ENCODE measurements at regions not wholly inside any gene's neighbourhood (a gene's known extent, or its start where the extent isn't known, plus 50 kb on each side); places are given as distances from the start of the nearest gene placed in this dataset.
"Not testable (repeated sequence)": the region's sequence is repeated elsewhere in the genome, so short reads cannot be mapped to it uniquely, and the experiment has no call there.

DNA sequence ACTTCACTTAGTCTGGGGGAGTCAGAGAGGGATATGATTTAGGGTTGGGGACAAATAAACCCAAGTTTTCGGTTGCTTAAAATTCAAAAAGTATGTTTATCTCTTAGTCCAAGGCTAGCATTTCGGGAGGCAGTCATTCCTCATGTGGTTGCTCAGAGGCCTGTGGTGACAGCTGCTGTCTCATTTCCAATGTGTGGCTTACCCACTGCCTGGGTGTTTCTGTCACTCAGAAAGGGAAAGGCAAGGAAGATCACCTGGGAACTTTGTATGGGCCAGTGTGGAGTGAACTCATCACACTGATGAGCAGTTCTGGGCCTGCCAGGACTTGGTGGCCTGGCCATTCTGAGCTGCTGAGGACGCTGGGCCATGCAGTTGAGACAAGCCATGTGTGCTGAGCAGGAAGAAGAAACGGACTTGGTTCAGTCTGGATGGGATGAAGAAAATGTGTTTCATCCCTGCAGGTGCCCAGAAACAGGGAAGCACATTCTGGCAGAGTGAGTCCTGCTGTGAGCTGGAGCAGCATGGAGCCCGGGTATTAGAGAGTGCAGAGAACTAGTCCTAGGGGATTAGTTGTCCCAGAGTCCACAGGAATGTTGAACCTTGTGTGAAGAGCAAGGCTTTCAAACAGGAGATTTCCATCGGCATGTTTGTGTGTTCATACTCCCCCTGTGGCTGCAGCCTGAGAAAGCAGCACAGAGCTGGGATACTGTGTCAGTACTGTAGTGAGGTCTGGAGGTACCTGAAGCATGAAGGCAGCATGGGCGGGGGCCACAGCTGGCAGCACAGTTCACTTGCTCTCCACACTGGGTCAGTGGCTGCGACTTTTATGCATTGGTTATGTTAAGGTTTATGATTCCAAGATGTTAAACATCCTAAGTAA lies 211.1 kb upstream of the IGFBP3 start:
- DNase-seq (ENCODE audit: low spot score) (no peak), FAIRE-seq (peak; percentile 94)

DNA sequence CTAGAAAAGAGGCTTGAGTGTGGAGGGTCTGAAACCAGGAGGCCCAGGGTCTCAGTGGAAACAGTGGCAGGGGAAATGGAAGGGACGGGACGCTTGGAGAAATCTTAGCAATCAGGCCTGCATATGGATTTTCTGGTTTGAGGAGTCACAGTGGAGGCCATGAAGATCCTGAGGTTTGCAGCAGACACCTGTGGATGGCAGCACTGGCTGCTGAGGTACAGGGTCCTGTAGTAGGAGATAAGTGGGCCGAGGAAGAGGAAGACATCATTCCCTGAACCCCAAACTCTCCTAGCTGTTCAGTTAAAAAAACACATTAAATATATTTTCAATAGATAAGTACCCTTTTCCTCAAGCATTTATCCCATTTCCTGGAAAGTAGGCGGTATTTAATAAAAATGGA lies 208.8 kb upstream of the IGFBP3 start:
- DNase-seq (ENCODE audit: low spot score) (no peak), FAIRE-seq (no peak)

DNA sequence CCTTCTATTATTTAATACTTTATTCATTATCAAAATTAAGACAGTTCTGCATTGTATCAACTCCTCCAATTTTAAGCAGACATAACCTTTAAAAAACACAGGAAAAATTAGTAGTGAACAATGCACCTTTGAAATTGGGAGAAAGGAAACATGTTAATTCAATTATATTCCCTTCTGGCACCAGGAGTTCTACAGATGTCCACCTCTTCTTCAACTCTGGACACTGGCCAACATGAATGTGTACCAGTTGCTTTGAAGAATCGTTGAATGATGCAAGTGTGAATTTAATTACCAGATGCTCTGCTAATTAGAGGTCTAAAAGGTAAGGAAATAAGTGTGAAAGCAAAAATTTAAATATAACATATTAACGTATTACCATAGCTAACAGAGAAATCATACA lies 206.7 kb upstream of the IGFBP3 start:
- FAIRE-seq (no peak), DNase-seq (ENCODE audit: low spot score) (no peak)

DNA sequence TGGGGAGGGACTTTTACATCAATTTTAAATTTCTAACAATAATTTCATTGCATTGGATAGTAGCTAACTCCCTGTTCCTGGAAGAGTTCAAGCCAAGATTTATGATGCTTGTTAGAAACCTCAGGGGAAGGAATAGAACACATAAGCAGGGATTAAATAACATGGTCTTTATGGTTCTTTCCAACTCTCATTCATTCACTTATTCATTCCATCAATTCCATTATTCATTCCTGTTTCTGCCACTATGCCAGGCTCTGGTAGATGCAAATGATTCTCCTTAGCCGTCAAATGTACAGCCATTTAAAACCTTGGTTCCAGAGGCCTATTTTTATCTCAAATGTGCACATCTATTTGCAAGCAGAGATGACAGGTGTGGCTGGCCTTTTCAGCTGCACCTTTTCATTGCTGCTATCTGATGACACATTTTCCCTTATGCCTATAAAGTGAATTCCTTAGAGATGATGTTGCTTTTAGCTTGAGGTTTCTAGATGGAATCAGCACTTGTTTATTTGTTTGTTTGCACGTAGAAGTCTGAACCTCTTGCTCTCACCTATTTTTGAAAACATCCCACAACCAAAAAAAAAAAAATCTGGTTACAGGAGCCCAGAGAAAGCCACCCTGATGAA lies 205.7 kb upstream of the IGFBP3 start:
- FAIRE-seq = peak; percentile 83
- peak; percentile 46 for DNase-seq (ENCODE audit: low spot score)

DNA sequence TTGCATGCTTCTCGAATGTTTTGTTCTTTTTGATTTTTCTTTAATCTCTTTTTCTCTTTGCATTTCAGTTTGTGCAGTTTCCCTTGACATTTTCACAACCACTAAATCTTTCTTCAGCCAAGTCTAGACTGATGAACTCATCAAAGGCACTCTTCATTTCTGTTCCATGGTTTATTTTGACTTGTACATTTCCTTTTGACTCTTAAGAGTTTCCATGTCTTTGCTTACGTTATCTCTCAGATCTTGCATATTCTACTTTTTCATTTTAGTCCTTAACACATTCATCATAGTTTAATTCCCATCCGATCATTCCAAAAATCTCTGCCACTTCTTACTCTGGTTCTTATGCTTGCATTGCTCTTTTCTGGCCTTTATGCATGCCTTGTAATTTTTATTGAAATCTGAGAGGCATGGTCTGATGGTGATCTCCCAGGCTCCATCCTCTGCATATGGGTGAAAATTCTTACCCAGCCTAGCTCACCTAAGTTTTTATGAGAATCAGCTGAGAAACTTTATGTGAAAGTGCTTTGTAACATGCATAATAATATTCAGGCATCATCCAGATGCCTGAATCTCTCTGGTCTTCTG lies 202.8 kb upstream of the IGFBP3 start:
- FAIRE-seq (no peak), DNase-seq (ENCODE audit: low spot score) (no peak)

GRCh38 chr7:46115410-46115809 lies 194.3 kb upstream of the IGFBP3 start:
- FAIRE-seq = no peak
- DNase-seq (ENCODE audit: low spot score) = peak; percentile 33

GRCh38 chr7:46109437-46109836 lies 188.4 kb upstream of the IGFBP3 start:
- DNase-seq (ENCODE audit: low spot score) = no peak
- FAIRE-seq = no peak

DNA sequence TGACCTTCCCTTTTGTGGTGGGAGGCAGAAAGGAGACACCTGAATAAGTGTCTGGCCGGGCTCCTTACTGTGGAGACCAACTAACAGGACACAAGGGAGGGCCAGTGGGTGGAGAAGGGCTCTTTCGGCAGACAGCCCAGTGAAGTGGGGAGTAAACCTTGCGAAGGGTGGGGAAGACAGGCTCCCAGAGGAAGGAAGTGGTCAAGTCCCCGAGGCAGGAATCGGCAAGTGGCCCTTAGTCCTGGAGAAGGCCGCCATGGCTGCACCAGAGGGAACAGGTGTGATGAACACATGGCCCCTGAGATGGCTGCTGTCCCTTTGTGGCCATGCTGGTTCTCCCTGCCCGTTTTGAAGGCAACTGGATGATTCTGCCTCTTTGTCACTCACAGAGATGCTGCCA lies 187.2 kb upstream of the IGFBP3 start:
- no peak for FAIRE-seq
- DNase-seq (ENCODE audit: low spot score) = no peak

- DNase-seq (ENCODE audit: low spot score) (no peak), FAIRE-seq (peak; percentile 91)
Measured at GRCh38 chr7:46107610-46108217, 186.6 kb upstream of the IGFBP3 start.

DNA sequence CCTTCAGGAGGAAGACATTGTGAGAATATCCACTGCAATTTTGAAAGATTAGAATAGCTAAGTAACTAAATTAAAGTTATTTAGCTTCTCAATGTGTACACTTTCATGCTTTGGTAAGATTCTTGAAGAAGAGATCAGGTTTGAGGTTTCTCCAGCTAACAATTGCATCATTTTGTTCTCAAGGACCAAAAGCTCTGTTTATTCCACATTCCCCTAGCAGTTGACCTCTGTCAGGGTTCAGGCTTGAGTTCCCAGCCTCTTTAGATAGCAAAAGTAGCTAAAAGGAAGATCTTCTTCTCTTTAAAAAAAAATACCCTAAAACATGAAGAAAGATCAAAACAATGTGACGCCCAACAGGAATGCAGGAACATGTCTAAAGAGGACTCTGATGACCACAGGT lies 179.4 kb upstream of the IGFBP3 start:
- FAIRE-seq = no peak

GRCh38 chr7:46099076-46099475 lies 178.0 kb upstream of the IGFBP3 start:
- FAIRE-seq (no peak), DNase-seq (ENCODE audit: low spot score) (no peak)

More for the DNA sequence above, 179.4 kb upstream of the IGFBP3 start:
- DNase-seq (ENCODE audit: low spot score) = no peak

- no peak for FAIRE-seq
- no peak for DNase-seq (ENCODE audit: low spot score)
Measured at GRCh38 chr7:46091071-46091470, 170.0 kb upstream of the IGFBP3 start.

DNA sequence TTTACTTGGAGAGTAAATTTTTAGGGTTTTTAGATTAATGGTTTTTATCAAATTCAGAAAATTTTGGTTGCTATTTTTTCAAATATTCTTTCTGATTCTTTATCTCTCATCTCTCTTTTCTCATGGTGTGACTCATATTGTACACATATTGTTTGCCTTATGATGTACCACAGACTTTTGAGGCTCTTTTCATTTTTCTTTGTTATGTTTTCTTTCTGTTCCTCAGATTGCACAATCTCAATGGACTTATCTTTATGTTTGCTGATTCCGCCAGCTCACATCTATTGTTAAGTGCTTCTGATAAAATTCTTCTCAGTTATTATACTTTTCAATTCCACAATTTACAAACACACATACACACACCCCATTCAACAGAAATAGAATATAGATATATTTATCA lies 168.2 kb upstream of the IGFBP3 start:
- FAIRE-seq (no peak), DNase-seq (ENCODE audit: low spot score) (no peak)

GRCh38 chr7:46088486-46088885 lies 167.4 kb upstream of the IGFBP3 start:
- not testable (repeated sequence) for DNase-seq (ENCODE audit: low spot score)
- peak; percentile 32 for FAIRE-seq

GRCh38 chr7:46080595-46081159 lies 159.6 kb upstream of the IGFBP3 start:
- FAIRE-seq (no peak), DNase-seq (ENCODE audit: low spot score) (no peak)

GRCh38 chr7:46079421-46079820 lies 158.3 kb upstream of the IGFBP3 start:
- DNase-seq (ENCODE audit: low spot score) = no peak
- FAIRE-seq = no peak

DNA sequence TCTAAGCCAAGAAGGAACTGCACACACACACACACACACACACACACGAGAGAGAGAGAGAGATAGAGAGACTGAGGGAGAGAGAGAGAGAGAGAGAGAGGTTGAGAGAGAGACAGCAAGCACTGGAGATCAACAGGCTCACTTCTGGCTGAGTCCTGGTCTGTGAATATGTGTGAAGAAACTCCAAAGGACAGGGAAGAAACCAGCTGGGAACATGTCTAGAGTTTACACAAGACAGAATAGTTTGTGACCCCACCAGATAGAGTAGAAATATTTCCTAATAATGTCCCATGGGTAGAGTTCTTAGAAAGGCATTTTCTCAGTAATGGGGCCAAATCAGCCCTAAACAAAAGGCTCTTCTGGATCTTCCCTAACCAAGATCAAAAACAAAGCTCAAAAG lies 155.5 kb upstream of the IGFBP3 start:
- no peak for FAIRE-seq

DNA sequence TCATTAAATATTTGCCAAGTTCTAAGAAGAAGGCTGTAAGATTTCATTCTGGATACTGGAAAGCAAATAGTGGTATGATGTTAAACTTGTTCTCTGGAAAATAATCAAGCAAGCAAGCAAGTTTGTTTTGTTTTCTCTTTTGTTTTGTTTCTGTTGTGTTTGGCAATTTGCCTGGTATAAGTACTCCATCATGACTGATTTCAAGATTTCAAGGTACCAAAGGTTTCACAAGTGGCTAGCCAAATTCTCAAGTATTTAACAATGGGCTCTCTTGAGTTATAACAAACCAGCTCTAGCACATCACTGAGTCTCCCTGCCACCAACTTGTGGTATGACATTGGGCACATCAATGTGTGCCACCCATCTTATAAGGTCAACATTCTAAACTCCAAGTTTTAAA lies 151.7 kb upstream of the IGFBP3 start:
- DNase-seq (ENCODE audit: low spot score) (no peak), FAIRE-seq (no peak)

More for the DNA sequence above, 155.5 kb upstream of the IGFBP3 start:
- DNase-seq (ENCODE audit: low spot score) = no peak

GRCh38 chr7:46071601-46072000 lies 150.5 kb upstream of the IGFBP3 start:
- DNase-seq (ENCODE audit: low spot score) (no peak), FAIRE-seq (no peak)

DNA sequence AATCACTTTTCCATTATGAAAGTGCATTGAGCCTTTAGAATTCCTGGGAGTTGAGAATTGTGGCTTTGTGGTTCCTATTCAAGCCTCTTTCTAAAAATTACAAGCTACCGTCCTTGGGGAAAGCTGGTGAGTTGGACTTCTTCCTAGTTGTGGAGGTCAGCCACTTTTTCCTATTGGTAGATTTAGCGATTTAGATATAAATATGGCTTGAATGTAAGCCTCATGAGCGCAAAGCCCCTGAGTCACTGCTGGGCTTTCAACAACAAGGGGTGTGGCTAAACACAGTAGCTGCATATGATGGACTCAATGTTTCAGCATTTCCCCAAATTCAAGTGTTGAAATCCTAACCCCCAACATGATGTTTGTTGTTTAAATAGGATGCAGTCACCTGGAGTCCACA lies 150.0 kb upstream of the IGFBP3 start:
- DNase-seq (ENCODE audit: low spot score) (no peak), FAIRE-seq (no peak)

DNA sequence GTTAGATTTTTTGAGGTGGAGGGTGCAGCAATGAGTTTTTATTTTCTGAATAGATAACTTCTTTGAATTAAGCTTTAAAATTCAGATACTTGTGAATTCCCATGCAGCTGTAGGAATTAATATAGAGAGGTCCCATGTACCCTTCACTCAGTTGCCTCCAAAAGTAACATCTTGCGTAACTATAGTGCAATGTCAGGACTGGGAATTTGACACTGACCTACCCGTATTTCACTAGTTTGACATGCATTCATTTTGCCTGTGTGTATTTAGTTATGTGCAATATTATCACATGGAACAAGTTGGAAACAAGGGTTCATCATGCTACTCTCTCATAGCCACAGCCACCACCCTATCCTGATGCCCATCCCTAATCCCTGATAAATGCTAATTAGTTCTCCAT lies 147.1 kb upstream of the IGFBP3 start:
- FAIRE-seq = peak; percentile 71

More for the DNA sequence above, 147.1 kb upstream of the IGFBP3 start:
- no peak for DNase-seq (ENCODE audit: low spot score)

Data from urothelium cell line (cell line).